ENCODE measurements at regions not wholly inside any gene's neighbourhood (a gene's known extent, or its start where the extent isn't known, plus 50 kb on each side); places are given as distances from the start of the nearest gene placed in this dataset.

DNA sequence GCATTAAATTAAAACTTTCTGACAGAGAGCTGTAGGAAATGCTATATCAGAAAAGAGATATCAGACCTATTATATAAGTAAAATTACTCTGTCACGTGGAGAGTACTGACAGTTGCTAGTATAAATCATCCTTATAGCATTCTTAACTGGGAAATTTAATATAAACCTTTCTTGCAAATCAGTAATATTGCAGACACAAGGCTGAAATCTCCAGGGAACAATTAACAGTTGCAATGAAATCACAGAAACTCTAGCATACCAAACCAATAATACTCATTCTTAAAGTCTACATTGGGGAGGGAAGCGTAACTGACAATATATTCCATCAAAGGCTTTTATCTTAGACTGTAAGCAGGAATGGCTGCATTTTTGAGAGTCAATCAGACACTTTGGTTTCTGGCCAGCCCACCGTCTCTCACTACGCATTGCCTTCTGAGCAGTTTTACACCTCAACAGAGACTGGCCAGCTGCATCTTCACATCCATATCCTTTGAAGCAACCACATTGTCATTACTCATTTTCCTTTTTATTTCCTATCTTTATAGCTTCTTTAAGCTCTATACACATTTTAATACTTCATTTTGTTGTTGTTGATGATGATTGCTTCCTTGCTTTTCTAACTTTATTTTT lies 536.0 kb upstream of the CDH2 start:
- DNase-seq (ENCODE audit: low spot score), result no peak

GRCh38 chr18:28712172-28712571 lies 535.2 kb upstream of the CDH2 start:
- DNase-seq (ENCODE audit: low spot score), result no peak

DNA sequence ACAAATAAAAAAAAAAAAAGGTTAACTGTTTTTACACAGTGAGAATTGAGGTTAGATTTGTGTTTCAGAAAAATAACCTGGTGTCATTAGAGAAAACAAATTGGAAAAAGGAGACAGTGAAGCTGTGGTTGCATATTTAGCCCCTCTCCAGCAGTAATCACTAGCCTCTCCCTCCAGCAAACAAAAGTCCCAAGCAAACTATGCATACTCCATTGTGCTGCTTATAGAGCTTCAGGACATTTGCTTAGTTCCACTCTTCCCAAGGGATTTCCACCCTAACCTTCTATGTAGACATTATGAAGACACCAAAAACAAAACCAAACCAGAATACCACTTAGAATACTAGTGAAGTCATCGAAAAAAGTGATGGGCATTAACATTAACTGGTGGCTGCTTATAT lies 534.2 kb upstream of the CDH2 start:
- DNase-seq (ENCODE audit: low spot score), result no peak

- no peak for DNase-seq (ENCODE audit: low spot score)
Observed at GRCh38 chr18:28707006-28707405, 530.1 kb upstream of the CDH2 start.

DNA sequence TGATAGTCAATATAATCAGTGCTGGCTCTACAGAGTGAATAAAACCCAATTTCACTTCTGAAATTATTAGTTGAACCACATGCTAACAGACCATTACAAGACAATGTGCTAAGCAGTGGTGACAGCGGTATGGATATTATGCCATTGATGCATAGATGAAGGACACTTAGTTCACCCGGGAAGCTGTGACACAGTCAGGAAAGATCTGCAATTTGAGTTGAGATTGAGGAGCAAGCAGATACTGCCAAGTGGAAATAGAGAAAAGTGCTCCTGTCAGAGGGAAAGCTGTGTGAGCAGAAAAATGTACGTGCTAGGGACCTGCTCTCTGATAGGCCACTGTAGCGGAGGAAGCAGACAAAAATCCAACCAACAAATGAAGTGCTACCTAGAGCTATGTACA lies 529.5 kb upstream of the CDH2 start:
- DNase-seq (ENCODE audit: low spot score), result no peak

GRCh38 chr18:28705482-28705881 lies 528.6 kb upstream of the CDH2 start:
- DNase-seq (ENCODE audit: low spot score), result no peak

- no peak for DNase-seq (ENCODE audit: low spot score)
Observed at GRCh38 chr18:28692337-28692736, 515.4 kb upstream of the CDH2 start.

- DNase-seq (ENCODE audit: low spot score), result no peak
Observed at GRCh38 chr18:28691496-28691840, 514.5 kb upstream of the CDH2 start.

DNA sequence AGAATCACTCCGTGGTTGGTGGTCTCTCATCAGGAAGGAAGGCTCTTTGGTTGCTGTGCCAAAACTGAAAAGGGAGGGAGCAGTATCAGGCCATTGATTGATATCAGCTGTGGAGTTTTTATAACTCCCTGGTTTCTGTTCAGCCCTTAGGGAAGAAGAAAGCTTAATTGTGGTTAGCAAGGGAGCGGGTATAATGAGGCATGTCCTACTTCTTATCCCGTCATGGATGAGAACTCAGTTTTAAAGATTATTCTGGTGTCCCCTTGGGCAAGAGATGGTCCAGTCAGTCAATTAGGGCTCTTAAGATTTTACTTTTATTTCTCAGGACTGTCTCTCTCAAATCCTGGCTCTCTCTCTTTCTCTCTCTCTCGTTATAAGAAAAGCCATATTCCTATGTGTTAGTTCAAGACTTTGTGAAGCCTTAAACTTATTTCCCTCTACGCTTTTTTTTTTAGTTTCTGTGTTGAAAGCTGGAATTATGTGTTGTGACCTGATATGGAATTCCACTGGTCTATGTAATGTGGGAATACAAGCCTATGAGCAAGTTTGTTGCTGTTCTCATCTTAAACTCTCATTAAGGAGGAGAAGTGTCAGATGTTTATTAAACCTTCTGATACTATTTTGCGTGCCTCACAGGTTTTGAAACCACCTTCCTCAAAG lies 514.0 kb upstream of the CDH2 start:
- DNase-seq (ENCODE audit: low spot score), result no peak

GRCh38 chr18:28690100-28690499 lies 513.2 kb upstream of the CDH2 start:
- no peak for DNase-seq (ENCODE audit: low spot score)

DNA sequence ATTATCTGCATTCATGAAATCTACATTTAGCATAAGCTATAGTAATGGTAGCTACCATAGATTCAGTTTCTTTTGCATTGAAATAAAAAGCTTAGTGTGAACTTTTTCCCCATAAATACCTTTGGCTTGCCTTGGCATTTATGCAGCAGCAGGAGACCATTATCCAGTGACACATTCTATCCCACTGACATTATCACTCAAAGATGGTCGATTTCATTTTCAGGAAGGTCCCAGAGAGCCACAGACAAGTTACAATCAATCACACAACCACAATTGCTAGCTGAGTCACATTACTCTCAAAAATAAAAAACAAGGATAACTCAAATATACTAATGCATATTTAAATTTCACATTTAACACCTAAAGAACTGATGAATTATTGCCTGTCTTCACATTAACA lies 512.7 kb upstream of the CDH2 start:
- no peak for DNase-seq (ENCODE audit: low spot score)

GRCh38 chr18:28684746-28685355 lies 507.9 kb upstream of the CDH2 start:
- DNase-seq (ENCODE audit: low spot score), result peak; percentile 20

DNA sequence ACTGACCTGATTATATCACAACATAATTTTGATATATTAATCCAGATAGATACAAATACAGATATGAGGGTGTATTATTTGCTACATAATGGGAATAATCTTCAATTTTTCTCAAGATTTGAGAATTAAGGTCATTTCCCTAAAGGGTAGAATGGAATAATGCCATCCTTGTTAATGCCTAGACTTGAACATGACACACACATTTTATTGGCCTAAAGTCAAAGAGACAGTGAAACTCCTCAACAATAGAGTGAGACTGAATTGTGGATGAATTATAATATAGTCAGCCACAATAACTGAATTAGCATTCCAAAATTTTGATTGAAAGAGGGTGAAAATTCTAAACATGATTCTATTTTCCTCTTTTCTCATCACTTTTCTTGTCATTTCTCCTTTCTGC lies 506.0 kb upstream of the CDH2 start:
- no peak for DNase-seq (ENCODE audit: low spot score)

GRCh38 chr18:28669165-28669564 lies 492.2 kb upstream of the CDH2 start:
- no peak for DNase-seq (ENCODE audit: low spot score)

DNA sequence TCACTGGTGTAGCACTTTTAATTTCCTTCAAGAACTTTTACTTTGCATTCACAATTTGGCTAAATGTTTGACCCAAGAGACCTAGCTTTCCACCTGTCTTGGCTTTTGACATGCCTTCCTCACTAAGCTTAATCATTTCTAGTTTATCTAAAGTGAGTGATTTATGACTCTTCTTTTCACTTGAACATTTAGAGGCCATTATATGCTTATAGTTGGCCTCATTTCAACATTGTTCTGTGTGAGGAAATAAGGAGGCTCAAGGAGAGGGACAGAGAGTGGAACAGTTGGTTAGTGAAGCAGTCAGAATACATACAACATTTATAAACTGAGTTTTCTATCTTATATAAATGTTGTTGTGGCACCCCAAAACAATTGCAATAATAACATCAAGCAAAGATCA lies 489.3 kb upstream of the CDH2 start:
- no peak for DNase-seq (ENCODE audit: low spot score)

DNA sequence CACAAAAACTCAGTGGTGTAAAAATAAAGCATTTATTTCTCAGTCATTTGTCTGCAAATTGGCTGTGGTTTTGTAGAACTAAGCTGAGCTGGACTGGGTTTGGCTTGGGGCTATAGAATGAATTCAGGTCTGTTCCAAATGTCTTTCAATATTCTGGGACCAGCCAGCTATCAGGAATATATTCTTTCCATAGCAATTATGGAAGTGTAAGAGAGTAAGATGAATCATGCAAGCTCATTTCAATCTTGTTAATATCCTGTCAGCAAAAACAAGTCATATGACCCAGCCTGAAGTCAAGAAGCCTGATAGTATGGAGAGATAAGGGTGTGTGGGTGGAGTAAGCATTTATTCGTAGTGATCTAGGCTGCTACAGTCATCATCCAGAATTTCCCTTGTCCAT lies 481.0 kb upstream of the CDH2 start:
- DNase-seq (ENCODE audit: low spot score), result no peak

DNA sequence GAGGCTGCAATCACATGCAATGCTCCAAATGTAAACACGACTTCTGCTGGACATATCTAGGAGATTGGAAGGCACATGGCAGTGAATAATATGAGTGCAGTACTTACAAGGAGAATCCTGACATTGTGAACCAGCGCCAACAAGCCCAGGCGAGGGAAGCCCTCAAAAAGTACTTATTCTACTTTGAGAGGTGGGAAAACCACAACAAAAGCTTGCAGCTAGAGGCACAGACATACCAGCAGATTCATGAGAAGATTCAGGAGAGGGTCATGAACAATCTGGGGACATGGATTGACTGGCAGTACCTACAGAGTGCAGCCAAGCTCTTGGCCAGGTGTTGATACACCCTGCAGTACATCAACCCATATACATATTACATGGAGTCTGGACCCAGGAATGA lies 475.7 kb upstream of the CDH2 start:
- DNase-seq (ENCODE audit: low spot score), result no peak

DNA sequence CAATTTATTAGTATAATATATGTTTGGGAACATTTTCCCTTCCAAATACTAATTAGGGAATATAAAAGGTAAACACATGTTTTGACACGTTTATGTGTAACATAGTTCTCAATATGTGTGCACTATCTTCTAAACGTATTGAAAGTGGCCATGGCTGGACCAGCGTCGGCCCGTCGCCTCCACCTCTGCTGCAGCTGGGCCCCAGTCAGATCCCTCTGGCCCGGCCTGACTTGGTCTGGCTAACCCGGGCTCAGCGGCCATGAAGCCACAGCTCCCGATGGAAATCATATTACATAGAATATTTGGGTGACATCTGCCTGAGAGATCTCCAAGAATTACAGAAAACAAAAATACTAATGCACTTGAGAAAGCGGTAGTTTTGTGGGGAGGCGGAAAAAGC lies 474.4 kb upstream of the CDH2 start:
- no peak for DNase-seq (ENCODE audit: low spot score)

- DNase-seq (ENCODE audit: low spot score), result no peak
Observed at GRCh38 chr18:28650860-28651259, 473.9 kb upstream of the CDH2 start.

- DNase-seq (ENCODE audit: low spot score), result no peak
Observed at GRCh38 chr18:28647961-28648360, 471.0 kb upstream of the CDH2 start.

- DNase-seq (ENCODE audit: low spot score), result no peak
Observed at GRCh38 chr18:28637897-28638296, 461.0 kb upstream of the CDH2 start.

- DNase-seq (ENCODE audit: low spot score), result no peak
Observed at GRCh38 chr18:28635530-28635929, 458.6 kb upstream of the CDH2 start.

- DNase-seq (ENCODE audit: low spot score), result no peak
Observed at GRCh38 chr18:28626756-28627155, 449.8 kb upstream of the CDH2 start.

- DNase-seq (ENCODE audit: low spot score), result no peak
Observed at GRCh38 chr18:28607991-28608390, 431.1 kb upstream of the CDH2 start.

Data from AG20443 (cell line).